HEK293T (cell line): ENCODE measurements at regions not wholly inside any gene's neighbourhood (a gene's known extent, or its start where the extent isn't known, plus 50 kb on each side); places are given as distances from the start of the nearest gene placed in this dataset.

Experiments used
- BHLHE40 ChIP-seq: fragments of 450-650 bp; IDR thresholded peaks from 2 replicates; pipeline ENCODE4 v1.6.1; 2016; ENCODE audit warnings: mild to moderate bottlenecking, moderate library complexity, borderline replicate concordance
- ELF4 ChIP-seq: fragments of 450-650 bp; IDR thresholded peaks from 2 replicates; pipeline ENCODE4 v1.6.1; 2017; ENCODE audit warnings: antibody characterized with exemption
- FOXA1 ChIP-seq: fragments of 450-650 bp; IDR thresholded peaks from 2 replicates; pipeline ENCODE4 v1.6.1; 2016; ENCODE audit warnings: mild to moderate bottlenecking
- FOXK2 ChIP-seq: fragments of 450-650 bp; IDR thresholded peaks from 2 replicates; pipeline ENCODE4 v1.6.1; 2016; ENCODE audit warnings: mild to moderate bottlenecking
- FOXM1 ChIP-seq: fragments of 450-650 bp; IDR thresholded peaks from 2 replicates; pipeline ENCODE4 v1.6.1; 2017; ENCODE audit warnings: mild to moderate bottlenecking, borderline replicate concordance
- HDGF ChIP-seq: fragments of 450-650 bp; IDR thresholded peaks from 2 replicates; pipeline ENCODE4 v1.6.1; 2017; ENCODE audit warnings: antibody characterized with exemption, borderline replicate concordance
- NFRKB ChIP-seq: fragments of 450-650 bp; IDR thresholded peaks from 2 replicates; pipeline ENCODE4 v1.6.1; 2016; ENCODE audit warnings: mild to moderate bottlenecking, moderate library complexity
- SP1 ChIP-seq: fragments of 450-650 bp; IDR thresholded peaks from 2 replicates; pipeline ENCODE4 v1.6.1; 2017
- SUZ12 ChIP-seq: fragments of 450-650 bp; IDR thresholded peaks from 2 replicates; pipeline ENCODE4 v1.6.1; 2016; ENCODE audit warnings: mild to moderate bottlenecking
- TARDBP ChIP-seq: fragments of 450-650 bp; IDR thresholded peaks from 2 replicates; pipeline ENCODE4 v1.6.1; 2016
- ZNF384 ChIP-seq: fragments of 450-650 bp; IDR thresholded peaks from 2 replicates; pipeline ENCODE4 v1.6.1; 2016
- TF ChIP-seq, protein P1 (sequence below): fragments of 450-650 bp; IDR thresholded peaks from 2 replicates; pipeline ENCODE4 v1.6.1; 2016

DNA sequence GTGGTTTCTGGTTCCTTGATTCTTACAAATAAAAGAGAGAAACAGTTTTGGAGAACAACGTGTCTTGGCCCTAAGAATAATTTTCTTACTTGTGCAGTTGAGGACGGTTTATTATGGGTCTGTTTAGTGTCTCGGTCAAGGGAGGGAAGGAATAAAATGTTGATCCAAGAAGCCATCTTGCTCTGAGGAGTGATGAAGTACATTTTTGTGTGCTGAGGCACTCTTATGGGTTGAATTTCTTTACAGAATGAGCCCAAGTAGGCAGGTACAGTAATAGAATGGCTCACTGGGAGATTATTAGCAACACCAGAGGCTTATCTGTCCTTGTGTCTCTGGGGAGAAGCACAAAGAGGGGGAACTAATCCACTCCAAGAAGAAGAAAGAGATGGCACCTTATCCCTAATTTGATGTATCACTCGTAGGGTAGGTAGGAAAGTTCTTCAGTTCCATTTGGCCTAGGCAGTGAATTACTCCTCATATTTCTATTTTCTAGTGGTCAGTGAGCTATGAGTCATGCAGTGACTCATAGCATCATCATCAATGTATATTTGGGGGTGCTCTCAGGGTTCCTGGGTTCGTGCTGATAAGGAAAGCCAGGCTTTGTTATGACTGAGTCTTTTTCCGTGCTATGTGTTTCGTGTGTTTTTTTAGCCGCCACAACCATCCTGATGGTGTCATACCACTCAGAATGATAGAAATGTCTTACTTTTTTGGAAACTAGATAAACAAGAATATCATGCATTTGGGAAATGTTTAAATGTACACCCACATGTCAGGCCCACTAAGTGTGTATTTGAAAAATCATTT lies 250.1 kb upstream of the CTAGE1 start:
- TF ChIP-seq HDGF (no peak), NFRKB (no peak), FOXM1 (no peak), ELF4 (no peak), TARDBP (no peak), BHLHE40 (no peak), SP1 (no peak), SUZ12 (no peak), ZNF384 (no peak), FOXK2 (no peak), FOXA1 (no peak)
- TF ChIP-seq, protein P1, sequence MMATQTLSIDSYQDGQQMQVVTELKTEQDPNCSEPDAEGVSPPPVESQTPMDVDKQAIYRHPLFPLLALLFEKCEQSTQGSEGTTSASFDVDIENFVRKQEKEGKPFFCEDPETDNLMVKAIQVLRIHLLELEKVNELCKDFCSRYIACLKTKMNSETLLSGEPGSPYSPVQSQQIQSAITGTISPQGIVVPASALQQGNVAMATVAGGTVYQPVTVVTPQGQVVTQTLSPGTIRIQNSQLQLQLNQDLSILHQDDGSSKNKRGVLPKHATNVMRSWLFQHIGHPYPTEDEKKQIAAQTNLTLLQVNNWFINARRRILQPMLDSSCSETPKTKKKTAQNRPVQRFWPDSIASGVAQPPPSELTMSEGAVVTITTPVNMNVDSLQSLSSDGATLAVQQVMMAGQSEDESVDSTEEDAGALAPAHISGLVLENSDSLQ: no peak
